A673 (cell line): ENCODE measurements at regions not wholly inside any gene's neighbourhood (a gene's known extent, or its start where the extent isn't known, plus 50 kb on each side); places are given as distances from the start of the nearest gene placed in this dataset.
A peak's percentile ranks its signal among the peaks of the same experiment; 100 is the strongest.

ENCODE experiments used
- BruUV-seq: library from RNA; stranded (reverse); fragments of 400-500 nt; replicated peaks from 2 replicates; lab custom pipeline; 2021; lab: Mats Ljungman, UMichigan
- CTCF ChIA-PET: fragments of 300-600 bp; sonication (Branson Sonifier 250); formaldehyde crosslinking; loops from one replicate; lab custom pipeline; 2022; ENCODE audit warnings: antibody characterized with exemption; lab: Charles Lee
- POLR2A ChIA-PET: fragments of 300-600 bp; sonication (Branson Sonifier 250); formaldehyde crosslinking; loops from one replicate; lab custom pipeline; 2022; ENCODE audit warnings: antibody characterized with exemption; ENCODE audit not compliant: low non-redundant PET; lab: Charles Lee
- DNase-seq: peaks from one replicate; pipeline ENCODE4 v3.0.0-alpha.2; 2015; ENCODE audit warnings: low spot score
- H3K27ac ChIP-seq: fragments of 200-600 bp; sonication (generic); 2 replicates; pipeline ENCODE4 v1.5.1; 2016; ENCODE audit warnings: mixed run types, low read depth, mild to moderate bottlenecking, mixed read lengths, antibody characterized with exemption, low read length; ENCODE audit not compliant: poor library complexity, severe bottlenecking
- H3K27me3 ChIP-seq: fragments of 200-600 bp; sonication (generic); replicated peaks from 2 replicates; pipeline ENCODE4 v1.6.1; 2017; ENCODE audit warnings: mixed run types, low read depth, mild to moderate bottlenecking, mixed read lengths, antibody characterized with exemption, low read length; ENCODE audit not compliant: insufficient read depth, poor library complexity
- H3K36me3 ChIP-seq: fragments of 200-600 bp; sonication (generic); 2 replicates; pipeline ENCODE4 v1.6.1; 2016; ENCODE audit warnings: mixed run types, mild to moderate bottlenecking, mixed read lengths, antibody characterized with exemption, low read length; ENCODE audit not compliant: insufficient read depth, poor library complexity, severe bottlenecking
- H3K4me1 ChIP-seq: fragments of 200-600 bp; sonication (generic); 2 replicates; pipeline ENCODE4 v1.6.1; 2017; ENCODE audit warnings: mixed run types, mild to moderate bottlenecking, mixed read lengths, antibody characterized with exemption, low read length; ENCODE audit not compliant: insufficient read depth, poor library complexity, severe bottlenecking
- H3K4me3 ChIP-seq: fragments of 200-600 bp; sonication (generic); 2 replicates; pipeline ENCODE4 v1.5.1; 2016; ENCODE audit warnings: low read depth, mixed run types, mild to moderate bottlenecking, mixed read lengths, low read length; ENCODE audit not compliant: poor library complexity, severe bottlenecking
- H3K9me3 ChIP-seq: fragments of 200-600 bp; sonication (generic); 2 replicates; pipeline ENCODE4 v1.6.1; 2016; ENCODE audit warnings: mixed run types, low read depth, mild to moderate bottlenecking, mixed read lengths, antibody characterized with exemption, low read length; ENCODE audit not compliant: poor library complexity, severe bottlenecking
- CTCF ChIP-seq: fragments of 300-800, 200-600 bp; sonication (generic); conservative IDR thresholded peaks from 2 replicates; pipeline ENCODE4 v1.5.1; 2017; ENCODE audit warnings: low read depth, mild to moderate bottlenecking, antibody characterized with exemption, low read length, moderate library complexity, mixed read lengths
- EZH2 ChIP-seq: fragments of 200-600 bp; sonication (generic); IDR thresholded peaks from 2 replicates; pipeline ENCODE4 v1.6.1; 2017; ENCODE audit warnings: borderline replicate concordance, low read depth, mild to moderate bottlenecking, mixed read lengths, antibody characterized with exemption, low read length; ENCODE audit not compliant: poor library complexity, severe bottlenecking
- intact Hi-C: fragments of 100-400 bp; cut with micrococcal nuclease; formaldehyde crosslinking; loops from one replicate; pipeline ENCODE4 v1.10.0; 2022; ENCODE audit not compliant: unreplicated experiment

- no peaks in the 10 kb centered on the region for H3K4me1 ChIP-seq
- intact Hi-C loops, result no loop called here
- H3K36me3 ChIP-seq, result no peaks in the 10 kb centered on the region
- DNase-seq, result no peak
- no peaks in the 10 kb centered on the region for H3K27me3 ChIP-seq
- POLR2A ChIA-PET, result no interaction called here
- TF ChIP-seq EZH2 (no peak), CTCF (no peak)
- no peaks in the 10 kb centered on the region for H3K9me3 ChIP-seq
- no peak overlapping the region for H3K27ac ChIP-seq
- CTCF ChIA-PET, result no interaction called here
- H3K4me3 ChIP-seq, result no peak overlapping the region
- BruUV-seq, result no TSS peak
Observed at GRCh38 chr13:65977525-65977924, 1252.6 kb downstream of the PCDH9 start.

GRCh38 chr13:65971541-65971940, 1258.6 kb downstream of the PCDH9 start:
- Histone ChIP-seq H3K4me3 (no peak overlapping the region), H3K27me3 (no peaks in the 10 kb centered on the region), H3K4me1 (no peaks in the 10 kb centered on the region), H3K36me3 (no peaks in the 10 kb centered on the region), H3K9me3 (no peaks in the 10 kb centered on the region), H3K27ac (no peak overlapping the region)
- ChIA-PET POLR2A (no interaction called here), CTCF (no interaction called here)
- BruUV-seq, result no TSS peak
- intact Hi-C loops, result no loop called here
- no peak for DNase-seq
- TF ChIP-seq EZH2, result no peak

- DNase-seq, result peak; percentile 70
- H3K36me3 ChIP-seq, result no peaks in the 10 kb centered on the region
- CTCF ChIA-PET, result no interaction called here
Observed at GRCh38 chr13:65966991-65967451, 1263.1 kb downstream of the PCDH9 start.

More at GRCh38 chr13:65966991-65967451, 1263.1 kb downstream of the PCDH9 start:
- Histone ChIP-seq H3K4me1 (no peaks in the 10 kb centered on the region), H3K27me3 (no peaks in the 10 kb centered on the region), H3K9me3 (no peaks in the 10 kb centered on the region), H3K4me3 (no peak overlapping the region), H3K27ac (no peak overlapping the region)
- intact Hi-C loops, result no loop called here
- POLR2A ChIA-PET, result no interaction called here
- no TSS peak for BruUV-seq
- TF ChIP-seq CTCF (peak; percentile 52), EZH2 (no peak)
